NCI-H446 (cell line): ENCODE measurements at regions not wholly inside any gene's neighbourhood (a gene's known extent, or its start where the extent isn't known, plus 50 kb on each side); places are given as distances from the start of the nearest gene placed in this dataset.

Experiments
- DNase-seq, 2 experiments: peaks; one replicate each; lab custom pipeline; 2025; lab: John Stamatoyannopoulos, UW

DNA sequence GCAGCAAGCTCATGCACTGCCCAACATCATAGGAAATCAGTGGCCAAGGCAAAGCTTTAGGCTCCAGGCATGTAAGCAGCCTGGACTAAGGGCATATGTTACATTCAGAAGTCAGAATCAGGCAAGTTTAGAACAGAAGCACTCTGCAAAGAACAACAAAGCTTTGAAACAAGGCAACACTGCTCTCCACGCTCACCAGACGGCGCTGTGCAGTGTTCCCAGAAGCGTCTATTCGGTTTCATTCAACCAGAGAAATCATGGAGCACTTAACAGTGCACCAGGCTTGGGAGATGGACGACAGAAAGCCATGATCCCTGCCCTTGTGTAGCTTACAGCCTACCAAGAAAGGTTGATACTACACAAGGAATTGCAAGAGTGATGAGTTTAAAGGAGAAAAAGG, 555.8 kb downstream of the BUD13 start:
- peak; percentile 19 to 60 for DNase-seq

DNA sequence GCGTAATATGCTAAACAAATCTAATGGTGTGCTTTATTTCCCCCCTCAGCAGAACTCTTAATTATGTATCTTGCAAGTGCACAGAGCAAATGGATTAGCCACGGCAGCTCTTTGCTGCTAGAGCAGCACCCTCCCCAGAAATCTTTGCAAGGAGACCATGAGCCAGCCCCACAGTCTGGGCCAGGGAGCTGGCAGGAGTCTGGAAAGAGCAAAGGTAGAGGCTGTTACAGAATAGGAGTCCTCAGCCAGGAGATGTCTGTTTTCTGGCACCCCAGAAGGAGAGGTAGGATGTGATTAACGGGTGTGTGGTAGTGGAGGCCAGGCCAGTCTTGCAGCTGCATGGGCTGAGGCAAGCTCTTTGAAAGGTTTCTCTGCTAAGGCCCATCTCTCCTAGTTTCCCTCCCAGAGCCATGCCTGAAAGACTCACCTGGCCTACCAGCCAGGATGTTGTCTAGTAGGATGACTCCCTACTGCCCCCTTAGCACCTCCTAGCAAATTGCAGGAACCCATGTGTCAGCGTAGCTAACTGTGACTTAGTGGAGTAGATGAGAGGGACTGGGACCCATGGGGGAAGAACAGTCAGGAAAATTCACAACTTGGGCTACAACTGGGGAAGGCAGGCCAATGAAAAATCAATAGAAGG, 557.2 kb downstream of the BUD13 start:
- no peak for DNase-seq

DNA sequence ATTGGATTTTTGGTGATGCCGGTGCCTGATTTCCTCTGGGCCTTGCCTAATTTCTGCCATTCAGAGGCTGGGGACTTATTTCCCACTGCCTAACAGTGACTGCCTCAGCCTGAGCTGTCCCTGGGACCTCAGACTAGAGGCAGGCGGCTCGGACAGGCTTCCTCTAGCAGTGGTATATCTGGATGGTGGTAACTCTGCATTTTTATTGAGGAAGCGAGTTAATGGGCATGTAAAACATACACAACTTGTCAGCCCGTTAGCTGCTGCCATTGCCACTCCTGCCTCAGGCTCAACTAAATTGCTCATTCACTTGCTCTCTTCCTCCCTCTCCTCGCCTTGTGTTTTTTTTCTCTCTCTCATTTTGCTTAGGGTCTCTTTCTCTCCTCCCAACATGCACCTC, 561.6 kb downstream of the BUD13 start:
- no peak for DNase-seq

DNA sequence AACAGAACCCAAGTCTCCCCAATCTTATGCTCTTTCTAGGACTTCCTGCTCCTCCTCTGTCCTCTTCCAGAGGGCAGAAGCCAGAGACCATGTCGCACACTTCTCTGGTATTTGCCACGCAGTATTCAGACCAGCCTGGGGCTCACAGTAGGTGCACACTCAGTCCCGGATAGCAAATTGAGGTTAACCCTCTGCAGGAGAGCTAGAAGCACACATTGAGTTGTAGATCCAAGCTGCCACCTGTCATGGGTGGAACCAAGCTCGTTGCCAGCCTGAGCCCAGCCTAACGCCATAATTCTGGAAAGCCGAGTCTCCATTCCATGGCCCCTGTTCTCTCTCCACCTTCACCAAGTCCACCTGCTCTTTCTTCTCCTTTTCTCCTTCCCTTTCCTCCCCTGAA, 562.1 kb downstream of the BUD13 start:
- no peak for DNase-seq

DNA sequence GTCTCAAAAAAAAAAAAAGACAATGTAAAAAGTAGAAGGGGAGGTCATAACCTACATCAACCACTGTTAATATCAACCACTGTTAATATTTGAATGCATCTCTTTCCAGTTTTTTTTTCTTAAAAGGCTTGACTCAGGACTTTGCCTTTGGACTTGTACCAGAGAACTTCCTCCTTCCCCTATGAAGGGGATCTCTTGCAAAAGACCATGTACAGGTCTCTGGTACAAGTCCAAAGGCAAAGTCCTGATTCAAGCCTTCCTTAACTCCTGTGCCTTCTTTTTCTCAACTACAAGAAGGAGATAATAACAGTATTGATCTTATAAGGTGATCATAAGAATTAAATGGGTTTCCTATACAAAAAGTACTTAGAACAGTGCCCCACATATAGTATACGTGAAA, 563.5 kb downstream of the BUD13 start:
- no peak for DNase-seq

DNA sequence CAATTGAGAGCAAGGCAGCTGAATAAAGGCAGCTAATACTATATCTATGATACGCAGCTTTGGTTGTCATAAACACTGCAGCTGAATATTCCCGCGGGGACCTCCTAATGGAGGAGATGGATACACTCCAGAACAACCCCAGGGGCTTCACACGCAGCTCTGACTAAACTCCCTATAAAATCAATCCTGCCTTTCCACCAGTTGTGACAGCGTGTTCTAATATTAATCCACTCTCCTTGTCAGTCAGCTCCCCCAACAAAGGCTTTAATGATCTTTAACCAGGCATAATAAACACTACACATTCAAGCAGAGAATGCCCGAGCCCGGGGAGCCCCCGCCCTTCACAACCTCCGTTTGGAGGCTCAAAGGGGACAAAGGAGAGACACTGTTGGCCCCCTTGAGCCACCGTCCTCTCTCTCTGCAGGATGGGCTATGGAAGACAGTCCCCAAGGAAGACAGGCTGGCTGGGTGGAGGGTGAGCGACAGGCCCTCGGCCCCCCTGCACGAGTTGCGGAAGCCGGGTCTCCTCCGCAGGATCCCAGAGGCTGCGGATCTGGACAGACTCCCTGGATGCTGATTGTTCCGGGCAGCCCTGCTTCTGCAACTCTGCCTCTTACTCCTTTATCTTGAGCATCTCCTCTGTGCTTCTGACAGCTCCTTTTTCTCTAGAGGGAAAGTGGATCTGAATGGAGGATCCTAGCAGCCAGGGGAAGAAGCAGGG, 565.2 kb downstream of the BUD13 start:
- DNase-seq, result no peak

DNA sequence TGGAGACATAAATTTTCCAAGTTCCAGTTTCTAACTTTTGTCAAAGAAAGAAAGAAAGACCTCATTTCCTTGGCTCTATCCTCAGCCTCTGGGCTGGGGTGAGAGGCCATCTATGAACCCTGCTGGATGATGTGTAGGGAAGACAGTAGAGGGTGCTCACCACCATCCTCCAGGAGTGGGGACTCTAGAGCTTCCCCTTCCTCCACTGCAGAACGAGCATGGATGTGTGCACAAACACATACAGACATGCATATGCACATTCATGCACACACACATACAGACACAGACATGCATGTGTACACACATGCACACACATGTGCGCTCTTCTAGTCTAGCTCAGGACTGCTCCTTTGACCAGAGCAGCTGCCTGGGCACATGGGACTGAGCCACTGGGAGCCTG, 565.8 kb downstream of the BUD13 start:
- no peak for DNase-seq

DNA sequence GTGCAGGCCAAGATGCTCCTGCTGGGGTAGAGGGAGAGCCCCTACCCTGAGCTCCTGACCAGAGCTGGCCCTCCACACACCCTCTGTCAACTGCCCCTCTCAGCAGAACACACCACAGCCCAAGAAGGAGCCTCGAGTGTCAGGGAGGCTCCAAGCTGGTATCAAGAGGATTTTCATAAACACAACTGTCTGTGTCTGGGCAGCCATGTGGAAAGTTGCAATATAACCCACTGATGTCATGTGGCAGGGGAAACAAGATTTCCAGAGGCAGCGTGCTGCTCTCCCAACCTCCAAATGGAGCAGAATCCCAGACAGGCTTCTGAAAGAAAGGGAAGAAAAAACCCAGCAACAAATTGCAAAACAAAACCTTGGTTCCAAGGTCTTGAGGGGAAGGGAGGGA, 569.9 kb downstream of the BUD13 start:
- no peak for DNase-seq

DNA sequence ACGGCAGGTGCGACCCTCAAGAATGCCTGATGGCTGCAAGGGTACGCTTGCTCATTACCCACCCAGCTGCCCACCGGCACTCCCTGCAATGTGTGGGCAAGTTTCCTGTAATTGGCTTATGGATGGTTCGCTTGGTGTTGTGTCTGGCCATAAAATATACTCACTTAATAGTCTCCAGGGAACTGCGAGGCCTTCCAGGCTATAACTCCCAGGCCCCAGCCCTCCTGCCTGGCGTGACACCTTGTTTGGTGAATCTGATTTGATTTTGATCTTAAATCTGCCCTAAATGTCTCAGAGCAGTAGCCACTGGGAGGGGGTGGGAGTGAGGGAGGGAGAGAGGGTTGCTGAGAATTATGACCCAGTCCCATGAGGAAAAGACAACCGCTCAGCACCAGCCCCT, 572.2 kb downstream of the BUD13 start:
- DNase-seq, result no peak

DNA sequence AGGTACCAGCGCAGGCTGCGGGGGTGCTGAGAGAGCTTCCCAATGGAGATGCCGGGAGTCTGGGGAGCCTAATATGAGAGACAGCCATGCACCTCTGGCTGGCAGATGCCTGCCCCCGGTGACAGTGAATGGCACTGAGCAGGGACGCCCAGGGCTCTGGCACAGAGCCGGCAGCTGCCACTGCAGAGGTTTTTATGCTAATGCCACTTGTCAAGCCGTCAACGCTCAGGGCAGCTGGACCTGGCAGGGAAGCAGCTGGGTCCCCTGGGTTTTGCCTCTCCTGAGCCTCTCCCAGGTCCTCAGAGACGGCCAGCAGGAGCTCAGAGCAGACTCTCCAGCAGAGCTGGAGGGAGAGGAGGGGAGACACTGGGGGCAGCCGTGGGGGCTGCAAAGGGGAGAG, 573.6 kb downstream of the BUD13 start:
- no peak for DNase-seq

DNA sequence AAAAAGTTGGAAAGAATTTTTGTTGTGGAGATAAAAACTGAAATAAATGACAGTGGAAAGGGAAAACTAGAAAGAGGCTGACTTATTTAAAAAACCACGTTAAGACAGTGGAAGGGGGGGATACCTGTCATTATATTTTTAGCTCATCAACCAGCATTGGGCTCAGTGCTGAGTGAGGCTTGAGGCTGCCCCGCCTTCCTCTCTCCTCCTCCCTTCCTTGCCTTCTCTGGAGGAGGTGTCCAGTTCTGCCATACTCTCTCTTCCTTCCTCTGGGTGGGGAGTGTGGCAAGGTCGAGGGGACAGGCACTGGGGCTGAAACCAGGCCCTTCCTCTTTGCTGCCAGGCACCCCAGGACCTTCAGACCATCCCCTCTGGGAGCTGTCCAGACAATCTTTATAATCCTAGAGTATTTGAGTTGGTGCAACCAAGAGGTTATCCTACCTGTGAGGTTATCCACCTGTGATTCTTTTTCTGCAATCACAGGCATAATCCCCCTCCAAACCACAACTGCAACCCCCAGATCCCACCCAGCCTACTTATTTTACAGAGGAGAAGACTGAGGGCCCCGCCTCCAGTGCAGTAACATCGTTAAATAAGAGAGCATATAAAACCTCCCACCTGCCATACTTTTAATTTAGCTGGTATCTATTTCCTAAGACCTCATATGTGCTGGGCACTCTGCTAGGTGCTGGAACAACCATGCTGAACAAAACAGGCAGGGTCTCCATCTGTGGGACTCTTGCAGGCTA, 578.5 kb downstream of the BUD13 start:
- no peak for DNase-seq

DNA sequence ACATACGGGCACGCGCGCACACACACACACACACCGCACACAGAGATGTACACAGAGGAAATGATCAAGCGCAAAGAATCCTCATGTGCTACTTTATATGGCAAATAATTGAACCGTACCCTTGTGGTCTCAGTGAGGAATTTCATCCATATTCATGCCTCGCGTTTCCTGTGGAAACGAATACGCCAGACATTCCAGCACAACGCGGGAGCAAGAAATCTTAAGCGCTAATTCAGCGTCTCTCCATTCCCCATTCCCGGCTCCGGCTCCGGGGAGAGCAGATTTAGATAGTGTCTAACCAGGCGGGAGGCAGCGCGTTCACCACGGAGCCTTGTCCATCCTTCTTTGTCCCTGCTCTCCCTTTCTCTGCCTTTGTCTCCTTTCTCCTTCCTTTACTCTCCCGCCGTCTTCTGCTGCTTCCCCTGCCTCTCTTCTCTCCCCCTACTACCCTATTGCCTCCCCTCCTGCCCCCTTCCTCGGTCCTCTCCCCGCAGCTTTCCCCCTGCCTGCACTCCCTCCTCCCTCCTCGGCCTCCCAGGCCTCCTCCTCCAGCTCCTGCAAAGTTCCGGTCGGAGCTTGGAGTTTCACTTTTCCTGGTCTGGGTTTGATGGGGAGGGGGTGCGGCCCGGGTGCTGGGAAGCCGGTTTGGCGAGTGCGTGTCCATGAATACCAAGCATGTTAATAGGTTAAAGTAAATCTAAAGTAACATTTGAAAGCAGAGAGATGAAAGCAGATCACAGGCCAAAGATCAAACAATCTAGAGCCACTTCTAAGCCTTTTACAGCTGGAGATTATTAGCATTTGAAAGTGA, 579.3 kb downstream of the BUD13 start:
- no peak for DNase-seq

DNA sequence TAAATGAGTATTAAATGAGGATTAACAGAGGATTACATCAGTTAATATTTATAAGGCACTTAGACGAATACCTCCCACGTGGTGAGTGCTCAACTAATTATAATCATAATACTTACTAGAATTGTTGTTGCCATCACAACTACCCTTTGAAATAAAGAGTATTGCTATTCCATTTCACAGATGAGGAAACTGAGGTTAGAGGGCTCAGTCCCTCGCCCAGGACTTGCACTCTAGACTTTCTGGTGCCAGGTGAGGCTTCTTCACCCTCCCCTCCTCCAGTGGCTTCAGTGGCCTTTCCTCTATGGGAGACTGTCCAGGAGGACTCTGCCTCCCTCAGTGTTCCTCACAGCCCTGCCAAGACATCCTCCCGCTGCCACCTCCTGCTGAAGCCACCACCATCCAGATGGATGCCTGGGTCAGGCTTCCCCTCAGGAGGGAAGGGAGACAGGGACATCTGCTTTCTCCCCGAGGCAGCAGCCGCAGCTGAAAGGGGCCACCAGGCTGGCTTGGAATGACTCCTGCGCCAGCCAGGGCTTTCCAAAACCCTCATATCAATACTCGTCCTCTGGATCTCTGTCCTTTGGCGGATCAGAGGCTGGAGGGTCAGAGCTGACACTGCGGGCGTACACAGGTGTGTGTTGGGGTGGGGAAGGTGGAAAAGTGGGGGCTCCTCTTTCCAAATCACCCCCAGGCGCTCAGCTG, 580.1 kb downstream of the BUD13 start:
- DNase-seq, result no peak

DNA sequence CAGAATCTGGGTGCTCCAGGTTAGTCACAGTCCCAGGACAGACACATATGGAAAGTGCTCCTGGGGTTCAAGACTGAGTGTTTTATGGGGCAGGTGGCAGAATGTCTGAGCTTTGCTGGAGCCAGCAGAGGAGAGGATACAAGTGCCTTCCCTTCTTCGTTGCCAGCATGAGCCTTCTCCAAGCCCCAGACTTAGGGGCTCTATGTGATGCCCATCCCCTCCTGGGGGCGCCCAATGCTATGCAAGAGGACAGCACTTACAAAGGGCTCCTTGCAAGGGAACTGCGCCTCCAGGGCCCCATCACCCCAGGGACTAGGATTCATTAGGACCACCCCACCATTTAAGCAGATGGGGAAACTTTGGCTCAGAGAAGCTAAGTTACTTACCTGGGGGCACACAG, 581.9 kb downstream of the BUD13 start:
- DNase-seq, result no peak

DNA sequence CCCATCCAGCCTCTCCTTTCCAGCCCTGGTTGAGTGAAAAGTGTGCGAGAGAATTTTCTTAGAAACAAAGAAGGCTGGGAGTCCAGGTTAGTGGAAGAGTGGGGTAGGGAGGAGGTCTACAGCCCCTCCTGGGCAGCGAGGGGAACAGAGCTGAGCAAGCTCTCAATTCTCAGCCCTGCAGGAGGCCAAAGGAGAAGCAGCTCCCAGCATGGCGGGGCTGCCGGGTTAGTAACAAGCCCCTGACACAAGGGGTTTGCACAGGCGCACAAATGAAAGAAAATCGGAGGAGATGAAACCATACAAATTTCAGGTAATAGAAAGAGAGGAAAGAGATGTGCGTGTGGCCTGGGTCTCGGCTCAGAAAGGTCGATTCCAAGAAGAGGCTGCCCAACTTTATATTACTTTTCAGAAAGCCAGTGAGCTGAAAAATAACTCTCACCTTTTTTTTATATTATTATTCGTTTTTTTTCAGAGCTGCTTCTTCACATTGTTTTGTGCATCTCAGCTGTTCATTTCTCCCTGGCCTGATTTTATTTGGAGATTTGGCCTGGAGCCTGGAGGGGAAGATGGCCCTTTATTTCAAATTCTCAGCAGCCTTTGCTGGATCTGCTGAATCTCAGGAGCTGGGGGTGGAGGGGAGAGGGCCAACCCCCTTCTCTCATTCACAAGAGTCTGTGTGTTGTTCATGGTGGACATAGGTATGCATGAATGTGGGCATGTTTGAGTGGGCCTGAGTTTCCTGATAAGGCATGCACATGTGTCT, 583.2 kb downstream of the BUD13 start:
- no peak for DNase-seq

DNA sequence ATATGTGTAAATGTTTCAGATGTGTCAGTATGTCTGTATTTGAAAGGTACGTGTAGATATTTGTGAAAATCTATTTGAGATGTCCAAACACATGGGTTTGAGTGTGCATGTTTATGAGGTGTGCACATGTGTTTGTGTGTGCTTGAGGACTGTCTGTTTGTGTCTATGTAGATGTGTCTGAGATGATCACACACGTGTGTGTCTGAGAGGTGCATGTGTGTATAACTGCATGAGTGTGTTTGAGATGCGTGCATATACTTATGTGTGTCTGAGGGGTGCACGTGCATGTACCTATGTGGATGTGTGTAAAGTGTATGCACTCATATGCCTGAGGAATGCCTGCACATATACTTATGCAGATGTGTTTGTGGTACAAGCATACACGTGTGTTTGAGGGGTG, 584.4 kb downstream of the BUD13 start:
- DNase-seq, result no peak

DNA sequence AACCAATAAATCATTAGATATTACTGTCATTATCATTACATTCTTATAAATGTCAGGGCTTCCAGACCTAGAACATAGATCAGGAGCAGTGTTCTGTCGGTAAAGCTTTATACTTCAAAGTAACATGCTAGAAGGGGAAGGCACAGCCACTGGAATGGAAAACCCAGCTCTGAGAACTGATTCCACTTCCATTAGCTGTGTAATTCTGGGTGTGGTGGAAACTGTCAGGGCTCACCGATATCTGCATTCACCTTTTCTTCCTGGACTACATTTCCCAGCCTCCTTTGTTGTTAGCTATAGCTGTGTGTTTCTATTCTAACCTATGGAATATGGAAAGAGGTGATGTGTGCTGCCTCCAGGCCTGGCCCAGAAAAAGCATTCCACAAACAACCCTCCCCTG, 585.8 kb downstream of the BUD13 start:
- no peak for DNase-seq

DNA sequence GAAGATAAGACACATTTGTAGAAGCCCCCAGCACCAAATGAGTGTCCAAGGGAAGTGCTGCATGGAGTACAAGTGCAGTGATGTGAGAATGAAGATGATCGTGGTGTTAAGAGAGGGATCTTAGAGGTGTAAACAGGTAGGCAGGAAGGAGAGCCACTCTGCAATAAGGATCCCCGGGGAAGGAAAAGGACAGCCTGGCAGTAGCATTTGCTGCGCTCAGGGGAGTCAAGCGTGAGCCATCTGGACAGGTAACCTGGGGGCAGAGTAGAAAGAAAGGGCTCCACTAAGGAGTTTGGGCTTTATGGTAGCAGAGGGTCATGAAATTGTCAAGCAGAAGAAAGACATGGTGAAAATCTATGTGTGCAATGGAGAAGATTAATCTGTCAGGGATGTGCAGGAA, 587.2 kb downstream of the BUD13 start:
- DNase-seq, result no peak

DNA sequence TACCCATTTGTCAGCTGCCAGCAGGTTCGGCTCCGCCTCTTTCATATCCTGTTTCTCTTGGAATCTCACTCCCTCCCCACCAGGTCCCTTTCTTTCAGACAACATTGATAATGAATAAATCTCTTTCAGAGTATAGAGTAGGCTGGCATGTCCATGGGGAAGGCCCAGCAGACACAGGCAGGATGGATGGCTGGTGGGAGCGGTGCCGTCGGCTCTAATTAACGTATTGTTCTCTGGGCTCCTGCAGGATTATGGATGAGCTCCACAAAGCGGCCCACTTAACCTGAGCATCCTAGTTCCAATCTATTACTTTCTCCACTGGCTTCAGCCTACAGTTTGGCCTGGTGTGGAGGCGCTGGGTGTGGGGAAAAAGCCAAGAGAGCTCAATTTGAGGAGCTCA, 588.0 kb downstream of the BUD13 start:
- no peak for DNase-seq

DNA sequence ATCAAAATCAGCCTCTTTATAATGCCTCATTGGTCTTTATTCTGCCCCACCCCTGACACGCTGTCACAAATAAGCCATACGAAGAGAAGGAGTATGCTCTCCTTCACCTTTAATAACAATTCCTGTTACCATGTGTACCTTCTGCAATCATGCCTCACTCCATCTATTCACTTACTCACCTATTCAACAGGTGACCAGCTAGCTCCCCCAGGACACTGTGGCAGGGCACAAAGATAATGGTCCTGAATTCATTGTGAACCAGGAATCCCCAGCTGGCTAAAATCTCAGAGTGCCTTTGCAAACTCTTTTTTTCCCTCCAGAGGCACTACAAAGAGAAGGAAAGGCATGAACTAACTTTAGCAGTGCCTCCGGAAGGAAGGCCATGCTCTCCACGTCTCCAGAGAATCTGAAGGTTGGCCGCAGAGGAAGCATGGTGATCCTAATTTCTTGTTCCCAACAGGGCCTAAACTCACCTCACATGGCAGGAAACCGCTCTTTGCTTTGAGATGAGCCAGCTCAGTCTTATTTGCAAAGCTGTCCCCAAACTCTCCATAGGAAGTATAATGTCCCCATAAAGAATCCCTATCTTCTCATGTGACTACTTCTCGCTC, 590.3 kb downstream of the BUD13 start:
- DNase-seq, result no peak
